Fibroblast of lung (primary cell): ENCODE measurements at regions not wholly inside any gene's neighbourhood (a gene's known extent, or its start where the extent isn't known, plus 50 kb on each side); places are given as distances from the start of the nearest gene placed in this dataset.
"Not testable (repeated sequence)": the region's sequence is repeated elsewhere in the genome, so short reads cannot be mapped to it uniquely, and the experiment has no call there.

Source experiments
- DNase-seq, 2 donors: peaks; one replicate each; pipeline versions ENCODE4 v3.0.0 to v3.0.0-alpha.2; 2010; ENCODE audit warnings: low read depth in 2 of 2
- H2AFZ ChIP-seq: 2 replicates; pipeline ENCODE4 v1.5.1; 2012; ENCODE audit warnings: low read length, control low read depth, inconsistent platforms
- H3K27ac ChIP-seq: 2 replicates; pipeline ENCODE4 v1.5.1; 2011; ENCODE audit warnings: low read length, control low read depth; ENCODE audit not compliant: insufficient read depth
- H3K27me3 ChIP-seq: 2 replicates; pipeline ENCODE4 v1.5.1; 2011; ENCODE audit warnings: mild to moderate bottlenecking, low read length; ENCODE audit not compliant: control insufficient read depth, insufficient read depth
- H3K36me3 ChIP-seq: 2 replicates; pipeline ENCODE4 v1.5.1; 2011; ENCODE audit warnings: low read length; ENCODE audit not compliant: control insufficient read depth, insufficient read depth
- H3K4me1 ChIP-seq: 2 replicates; pipeline ENCODE4 v1.5.1; 2011; ENCODE audit warnings: low read length; ENCODE audit not compliant: control insufficient read depth, insufficient read depth; ENCODE audit errors: extremely low read depth
- H3K4me2 ChIP-seq: 2 replicates; pipeline ENCODE4 v1.5.1; 2011; ENCODE audit warnings: low read length, control low read depth; ENCODE audit not compliant: insufficient read depth; ENCODE audit errors: extremely low read depth
- H3K4me3 ChIP-seq, 4 experiments: fragments of 200-600 bp in 1 of 4; sonication (generic) in 1 of 4; replicated peaks in 1 of 4; 2 replicates each; pipeline ENCODE4 v1.5.1; 2011 to 2016; ENCODE audit warnings: low read length in 4 of 4, low read depth in 3 of 4, mild to moderate bottlenecking in 3 of 4, control low read depth in 2 of 4, inconsistent platforms in 1 of 4, mixed read lengths in 1 of 4; ENCODE audit not compliant: insufficient read depth in 1 of 4; ENCODE audit errors: control extremely low read depth in 1 of 4
- H3K79me2 ChIP-seq: 2 replicates; pipeline ENCODE4 v1.5.1; 2012; ENCODE audit warnings: mild to moderate bottlenecking, low read length, inconsistent platforms; ENCODE audit not compliant: control insufficient read depth, insufficient read depth
- H3K9ac ChIP-seq: 2 replicates; pipeline ENCODE4 v1.5.1; 2011; ENCODE audit warnings: mild to moderate bottlenecking, low read length, control low read depth; ENCODE audit not compliant: insufficient read depth
- H3K9me3 ChIP-seq: 2 replicates; pipeline ENCODE4 v1.5.1; 2012; ENCODE audit warnings: low read depth, low read length; ENCODE audit not compliant: control insufficient read depth, insufficient read depth
- H4K20me1 ChIP-seq: 2 replicates; pipeline ENCODE4 v1.5.1; 2011; ENCODE audit warnings: low read length; ENCODE audit not compliant: control insufficient read depth, insufficient read depth; ENCODE audit errors: extremely low read depth
- EZH2 ChIP-seq: IDR thresholded peaks from 2 replicates; pipeline ENCODE4 v1.5.1; 2012; ENCODE audit warnings: low read length, control low read depth, mild to moderate bottlenecking; ENCODE audit errors: missing control alignments
- TF ChIP-seq, protein P1 (sequence below), 2 donors: IDR thresholded peaks in 1 of 2; conservative IDR thresholded peaks in 1 of 2; 1 replicate in 1 of 2; 2 replicates in 1 of 2; pipeline ENCODE4 v1.5.1; 2011 to 2012; ENCODE audit warnings: low read length in 2 of 2, control low read depth in 1 of 2, inconsistent platforms in 1 of 2, low read depth in 1 of 2, mild to moderate bottlenecking in 1 of 2

DNA sequence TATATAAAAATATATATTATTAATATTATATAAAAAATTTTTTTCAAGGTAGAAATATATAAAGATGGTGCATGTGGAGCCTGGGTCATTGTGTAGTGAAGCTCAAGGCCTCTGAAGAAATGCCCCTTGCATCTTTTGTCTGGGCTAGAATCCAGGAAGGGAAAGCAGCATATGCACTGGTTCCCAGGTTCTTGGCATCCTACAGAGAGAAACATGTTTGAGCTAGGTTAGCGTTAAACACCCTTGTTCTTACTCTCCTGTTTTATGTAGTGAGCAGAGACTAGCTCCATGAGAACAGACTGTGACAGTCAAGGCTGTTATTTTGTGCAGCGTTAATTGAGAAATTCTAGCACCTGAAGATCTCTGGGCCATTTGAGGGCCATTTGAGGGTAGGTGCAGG lies 116.1 kb downstream of the POM121L12 start:
- no peak overlapping the region for H3K9ac ChIP-seq
- H3K4me1 ChIP-seq: no peaks in the 10 kb centered on the region
- H3K79me2 ChIP-seq: no peaks in the 10 kb centered on the region
- no peaks in the 10 kb centered on the region for H4K20me1 ChIP-seq
- H3K4me3 ChIP-seq: no peak overlapping the region
- no peak for TF ChIP-seq EZH2
- no peak for DNase-seq
- H3K27me3 ChIP-seq: no peaks in the 10 kb centered on the region
- no peak overlapping the region for H3K4me2 ChIP-seq
- no peak overlapping the region for H2AFZ ChIP-seq
- H3K36me3 ChIP-seq: no peaks in the 10 kb centered on the region
- H3K9me3 ChIP-seq: no peaks in the 10 kb centered on the region
- no peak overlapping the region for H3K27ac ChIP-seq

DNA sequence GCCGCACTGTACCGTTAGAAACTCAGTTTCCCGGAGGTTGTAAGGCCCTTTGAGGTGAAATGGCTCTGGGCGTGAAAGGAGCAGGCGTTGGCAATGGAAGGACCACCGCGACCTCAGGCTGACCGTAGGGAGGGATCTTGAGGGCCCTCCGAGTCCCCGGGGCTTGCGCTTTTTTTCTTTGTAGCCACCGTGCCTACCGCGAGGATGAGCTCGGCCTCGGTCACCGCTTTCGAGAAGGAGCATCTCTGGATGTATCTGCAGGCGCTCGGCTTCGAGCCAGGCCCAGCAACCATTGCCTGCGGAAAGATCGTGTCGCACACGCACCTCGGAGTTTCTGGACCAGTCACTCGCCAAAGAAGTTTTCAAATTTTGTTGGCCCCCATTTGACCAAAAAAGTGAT lies 151.8 kb downstream of the POM121L12 start:
- not testable (repeated sequence) for H3K9ac ChIP-seq, H3K4me3 ChIP-seq, H3K4me1 ChIP-seq, H3K9me3 ChIP-seq, H3K27me3 ChIP-seq, DNase-seq, H3K4me2 ChIP-seq, H3K36me3 ChIP-seq, H3K27ac ChIP-seq, H3K79me2 ChIP-seq, H2AFZ ChIP-seq, H4K20me1 ChIP-seq

- H3K4me1 ChIP-seq: no peaks in the 10 kb centered on the region
- no peak overlapping the region for H2AFZ ChIP-seq
- no peaks in the 10 kb centered on the region for H3K9me3 ChIP-seq
- no peak overlapping the region for H3K4me2 ChIP-seq
- no peaks in the 10 kb centered on the region for H3K27me3 ChIP-seq
- no peak overlapping the region for H3K4me3 ChIP-seq
- no peaks in the 10 kb centered on the region for H4K20me1 ChIP-seq
- H3K9ac ChIP-seq: no peak overlapping the region
- no peak for DNase-seq
- TF ChIP-seq, protein P1, sequence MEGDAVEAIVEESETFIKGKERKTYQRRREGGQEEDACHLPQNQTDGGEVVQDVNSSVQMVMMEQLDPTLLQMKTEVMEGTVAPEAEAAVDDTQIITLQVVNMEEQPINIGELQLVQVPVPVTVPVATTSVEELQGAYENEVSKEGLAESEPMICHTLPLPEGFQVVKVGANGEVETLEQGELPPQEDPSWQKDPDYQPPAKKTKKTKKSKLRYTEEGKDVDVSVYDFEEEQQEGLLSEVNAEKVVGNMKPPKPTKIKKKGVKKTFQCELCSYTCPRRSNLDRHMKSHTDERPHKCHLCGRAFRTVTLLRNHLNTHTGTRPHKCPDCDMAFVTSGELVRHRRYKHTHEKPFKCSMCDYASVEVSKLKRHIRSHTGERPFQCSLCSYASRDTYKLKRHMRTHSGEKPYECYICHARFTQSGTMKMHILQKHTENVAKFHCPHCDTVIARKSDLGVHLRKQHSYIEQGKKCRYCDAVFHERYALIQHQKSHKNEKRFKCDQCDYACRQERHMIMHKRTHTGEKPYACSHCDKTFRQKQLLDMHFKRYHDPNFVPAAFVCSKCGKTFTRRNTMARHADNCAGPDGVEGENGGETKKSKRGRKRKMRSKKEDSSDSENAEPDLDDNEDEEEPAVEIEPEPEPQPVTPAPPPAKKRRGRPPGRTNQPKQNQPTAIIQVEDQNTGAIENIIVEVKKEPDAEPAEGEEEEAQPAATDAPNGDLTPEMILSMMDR (conservative IDR thresholded peaks at IDR 0.05 in 1 of 2, IDR thresholded peaks at IDR 0.05 in 1 of 2; ENCODE audit: low read depth in 1 of 2, low read length in 2 of 2): no peak
- no peak for TF ChIP-seq EZH2
- no peaks in the 10 kb centered on the region for H3K36me3 ChIP-seq
- H3K27ac ChIP-seq: no peak overlapping the region
- H3K79me2 ChIP-seq: no peaks in the 10 kb centered on the region
Observed at GRCh38 chr7:53191191-53191695, 155.8 kb downstream of the POM121L12 start.

GRCh38 chr7:53191836-53192443 lies 156.5 kb downstream of the POM121L12 start:
- Histone ChIP-seq H3K27ac (no peak overlapping the region), H3K4me2 (no peak overlapping the region), H3K79me2 (no peaks in the 10 kb centered on the region), H2AFZ (no peak overlapping the region), H3K9me3 (no peaks in the 10 kb centered on the region), H3K27me3 (no peaks in the 10 kb centered on the region), H3K4me3 (no peak overlapping the region), H3K4me1 (no peaks in the 10 kb centered on the region), H4K20me1 (no peaks in the 10 kb centered on the region), H3K36me3 (no peaks in the 10 kb centered on the region), H3K9ac (no peak overlapping the region)
- no peak for TF ChIP-seq EZH2
- TF ChIP-seq, protein P1 (conservative IDR thresholded peaks at IDR 0.05 in 1 of 2, IDR thresholded peaks at IDR 0.05 in 1 of 2; ENCODE audit: low read depth in 1 of 2, low read length in 2 of 2): no peak
- DNase-seq: no peak
